Osteoblast (primary cell): ENCODE measurements at regions not wholly inside any gene's neighbourhood (a gene's known extent, or its start where the extent isn't known, plus 50 kb on each side); places are given as distances from the start of the nearest gene placed in this dataset.
A peak's percentile ranks its signal among the peaks of the same experiment; 100 is the strongest.

Experiments used
- DNase-seq: peaks from one replicate; pipeline ENCODE4 v3.0.0; 2011; ENCODE audit warnings: low spot score, mixed read lengths; ENCODE audit not compliant: insufficient read length; ENCODE audit errors: missing footprints
- H2AFZ ChIP-seq: 2 replicates; pipeline ENCODE4 v1.6.0; 2011; ENCODE audit warnings: mild to moderate bottlenecking, low read length
- H3K27ac ChIP-seq: 2 replicates; pipeline ENCODE4 v1.5.1; 2011; ENCODE audit warnings: mild to moderate bottlenecking, low read depth, low read length, moderate library complexity
- H3K27me3 ChIP-seq: 2 replicates; pipeline ENCODE4 v1.6.0; 2012; ENCODE audit warnings: mild to moderate bottlenecking, control low read depth, inconsistent platforms, low read length, moderate library complexity; ENCODE audit not compliant: insufficient read depth
- H3K36me3 ChIP-seq: 2 replicates; pipeline ENCODE4 v1.5.1; 2011; ENCODE audit warnings: mild to moderate bottlenecking, low read length, control low read depth, moderate library complexity; ENCODE audit not compliant: insufficient read depth
- H3K4me1 ChIP-seq: 2 replicates; pipeline ENCODE4 v1.5.1; 2011; ENCODE audit warnings: mild to moderate bottlenecking, low read length, control low read depth, moderate library complexity; ENCODE audit not compliant: insufficient read depth
- H3K4me2 ChIP-seq: 2 replicates; pipeline ENCODE4 v1.6.0; 2011; ENCODE audit warnings: mild to moderate bottlenecking, low read length; ENCODE audit not compliant: insufficient read depth
- H3K4me3 ChIP-seq: fragments of 200-600 bp; sonication (generic); 3 replicates; pipeline ENCODE4 v1.5.1; 2012; ENCODE audit warnings: mild to moderate bottlenecking, low read length, inconsistent platforms; ENCODE audit not compliant: insufficient read depth
- H3K79me2 ChIP-seq: 2 replicates; pipeline ENCODE4 v1.6.0; 2012; ENCODE audit warnings: mild to moderate bottlenecking, low read length, control low read depth, inconsistent platforms; ENCODE audit not compliant: insufficient read depth
- H3K9me3 ChIP-seq: 2 replicates; pipeline ENCODE4 v1.5.1; 2011; ENCODE audit warnings: low read depth, low read length, control low read depth
- H4K20me1 ChIP-seq: 2 replicates; pipeline ENCODE4 v1.6.0; 2012; ENCODE audit warnings: mild to moderate bottlenecking, low read length, control low read depth; ENCODE audit not compliant: insufficient read depth
- CTCF ChIP-seq: IDR thresholded peaks from 2 replicates; pipeline ENCODE4 v1.5.1; 2011; ENCODE audit warnings: mild to moderate bottlenecking, low read depth, low read length, moderate library complexity; ENCODE audit errors: extremely low read depth

- H3K4me3 ChIP-seq = no peak overlapping the region
- no peaks in the 10 kb centered on the region for H3K36me3 ChIP-seq
- H4K20me1 ChIP-seq = no peaks in the 10 kb centered on the region
- H3K79me2 ChIP-seq = no peaks in the 10 kb centered on the region
- H2AFZ ChIP-seq = no peak overlapping the region
- H3K4me1 ChIP-seq = peaks cover 4% of the 10 kb centered on the region
- no peak overlapping the region for H3K4me2 ChIP-seq
- H3K9me3 ChIP-seq = no peaks in the 10 kb centered on the region
- DNase-seq = no peak
- no peak for TF ChIP-seq CTCF
- no peak overlapping the region for H3K27ac ChIP-seq
- H3K27me3 ChIP-seq = no peaks in the 10 kb centered on the region
Measured at GRCh38 chr14:65344011-65344410, 68.5 kb upstream of the FUT8 start.

- Histone ChIP-seq H3K36me3 (no peaks in the 10 kb centered on the region), H3K27ac (no peak overlapping the region), H2AFZ (peak overlapping the region; percentile 20), H3K27me3 (no peaks in the 10 kb centered on the region), H3K4me3 (no peak overlapping the region), H3K9me3 (no peaks in the 10 kb centered on the region), H4K20me1 (no peaks in the 10 kb centered on the region), H3K4me1 (peaks cover 4% of the 10 kb centered on the region), H3K79me2 (no peaks in the 10 kb centered on the region), H3K4me2 (no peak overlapping the region)
- DNase-seq = no peak
- no peak for TF ChIP-seq CTCF
Measured at GRCh38 chr14:65345266-65345665, 67.3 kb upstream of the FUT8 start.

GRCh38 chr14:65346474-65346873 lies 66.1 kb upstream of the FUT8 start:
- TF ChIP-seq CTCF = no peak
- DNase-seq = no peak
- H3K4me1 ChIP-seq = peaks cover 4% of the 10 kb centered on the region
- no peaks in the 10 kb centered on the region for H3K27me3 ChIP-seq
- H3K9me3 ChIP-seq = no peaks in the 10 kb centered on the region
- H4K20me1 ChIP-seq = no peaks in the 10 kb centered on the region
- H3K79me2 ChIP-seq = no peaks in the 10 kb centered on the region
- H3K27ac ChIP-seq = no peak overlapping the region
- no peaks in the 10 kb centered on the region for H3K36me3 ChIP-seq
- peak overlapping the region; percentile 84 for H2AFZ ChIP-seq
- H3K4me3 ChIP-seq = no peak overlapping the region
- peak overlapping the region; percentile 51 for H3K4me2 ChIP-seq

GRCh38 chr14:65346895-65347294 lies 65.6 kb upstream of the FUT8 start:
- H3K4me3 ChIP-seq = no peak overlapping the region
- H3K27ac ChIP-seq = no peak overlapping the region
- H3K4me1 ChIP-seq = peaks cover 4% of the 10 kb centered on the region
- H3K4me2 ChIP-seq = peak overlapping the region; percentile 51
- no peaks in the 10 kb centered on the region for H4K20me1 ChIP-seq
- H3K27me3 ChIP-seq = no peaks in the 10 kb centered on the region
- H3K79me2 ChIP-seq = no peaks in the 10 kb centered on the region
- H3K9me3 ChIP-seq = no peaks in the 10 kb centered on the region
- H3K36me3 ChIP-seq = no peaks in the 10 kb centered on the region
- peak overlapping the region; percentile 84 for H2AFZ ChIP-seq
- DNase-seq = no peak
- TF ChIP-seq CTCF = no peak
